Suprapubic skin (tissue), 4 donors: ENCODE measurements at regions not wholly inside any gene's neighbourhood (a gene's known extent, or its start where the extent isn't known, plus 50 kb on each side); places are given as distances from the start of the nearest gene placed in this dataset.

Experiments
- EP300 ChIP-seq: sonication (generic); formaldehyde crosslinking; IDR thresholded peaks from one replicate; pipeline ENCODE4 v1.6.1; 2017; ENCODE audit warnings: antibody characterized with exemption
- POLR2A ChIP-seq, 2 donors: fragments of 450-650 bp; IDR thresholded peaks; one replicate each; pipeline ENCODE4 v1.6.1; 2017; ENCODE audit warnings: antibody characterized with exemption in 2 of 2, mild to moderate bottlenecking in 2 of 2, moderate library complexity in 2 of 2
- POLR2AphosphoS5 ChIP-seq, 3 donors: sonication (generic); formaldehyde crosslinking; IDR thresholded peaks; one replicate each; pipeline ENCODE4 v1.6.1; 2017; ENCODE audit warnings: antibody characterized with exemption in 3 of 3
- TF ChIP-seq, protein P1 (sequence below), 2 donors: fragments of 200-600 bp in 1 of 2; fragments of 450-650 bp in 1 of 2; sonication (generic) in 1 of 2; IDR thresholded peaks; one replicate each; pipeline ENCODE4 v1.5.1; 2016 to 2019; ENCODE audit warnings: antibody characterized with exemption in 2 of 2, mild to moderate bottlenecking in 1 of 2, moderate library complexity in 1 of 2

- TF ChIP-seq, protein P1, sequence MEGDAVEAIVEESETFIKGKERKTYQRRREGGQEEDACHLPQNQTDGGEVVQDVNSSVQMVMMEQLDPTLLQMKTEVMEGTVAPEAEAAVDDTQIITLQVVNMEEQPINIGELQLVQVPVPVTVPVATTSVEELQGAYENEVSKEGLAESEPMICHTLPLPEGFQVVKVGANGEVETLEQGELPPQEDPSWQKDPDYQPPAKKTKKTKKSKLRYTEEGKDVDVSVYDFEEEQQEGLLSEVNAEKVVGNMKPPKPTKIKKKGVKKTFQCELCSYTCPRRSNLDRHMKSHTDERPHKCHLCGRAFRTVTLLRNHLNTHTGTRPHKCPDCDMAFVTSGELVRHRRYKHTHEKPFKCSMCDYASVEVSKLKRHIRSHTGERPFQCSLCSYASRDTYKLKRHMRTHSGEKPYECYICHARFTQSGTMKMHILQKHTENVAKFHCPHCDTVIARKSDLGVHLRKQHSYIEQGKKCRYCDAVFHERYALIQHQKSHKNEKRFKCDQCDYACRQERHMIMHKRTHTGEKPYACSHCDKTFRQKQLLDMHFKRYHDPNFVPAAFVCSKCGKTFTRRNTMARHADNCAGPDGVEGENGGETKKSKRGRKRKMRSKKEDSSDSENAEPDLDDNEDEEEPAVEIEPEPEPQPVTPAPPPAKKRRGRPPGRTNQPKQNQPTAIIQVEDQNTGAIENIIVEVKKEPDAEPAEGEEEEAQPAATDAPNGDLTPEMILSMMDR (IDR thresholded peaks at IDR 0.05), result no peak
- no peak for TF ChIP-seq POLR2A (IDR thresholded peaks at IDR 0.05)
- TF ChIP-seq POLR2AphosphoS5 (IDR thresholded peaks at IDR 0.05), result no peak
- no peak for TF ChIP-seq EP300
Measured at GRCh38 chr17:77347544-77347943, 206.8 kb downstream of the SEC14L1 start.
